GM23338 (cell line): ENCODE measurements at regions not wholly inside any gene's neighbourhood (a gene's known extent, or its start where the extent isn't known, plus 50 kb on each side); places are given as distances from the start of the nearest gene placed in this dataset.

Experiments
- ATAC-seq: fragments of 200-7000 bp; cut with Tn5 transposase; 3 replicates; pipeline ENCODE4 v1.9.1; 2020
- DNase-seq: peaks from one replicate; pipeline ENCODE4 v3.0.0-alpha.2; 2015; ENCODE audit warnings: low spot score
- H2AFZ ChIP-seq: fragments of 200-600 bp; sonication (generic); 2 replicates; pipeline ENCODE4 v1.8.0; 2016; ENCODE audit warnings: antibody characterized with exemption, mild to moderate bottlenecking, moderate library complexity
- H3F3A ChIP-seq: fragments of 200-600 bp; sonication (generic); replicated peaks from 2 replicates; pipeline ENCODE4 v1.8.0; 2017; ENCODE audit warnings: antibody characterized with exemption, mixed run types, low read depth
- H3K27ac ChIP-seq: fragments of 200-600 bp; sonication (generic); 2 replicates; pipeline ENCODE4 v1.6.1; 2016; ENCODE audit warnings: low read depth
- H3K27me3 ChIP-seq: fragments of 200-600 bp; sonication (generic); 2 replicates; pipeline ENCODE4 v1.8.0; 2016; ENCODE audit warnings: mild to moderate bottlenecking, mixed run types, moderate library complexity; ENCODE audit not compliant: insufficient read depth
- H3K36me3 ChIP-seq: fragments of 200-600 bp; sonication (generic); 2 replicates; pipeline ENCODE4 v1.8.0; 2016; ENCODE audit warnings: mild to moderate bottlenecking; ENCODE audit not compliant: insufficient read depth
- H3K4me1 ChIP-seq: fragments of 200-600 bp; sonication (generic); 2 replicates; pipeline ENCODE4 v1.8.0; 2016; ENCODE audit warnings: mild to moderate bottlenecking, moderate library complexity; ENCODE audit not compliant: insufficient read depth
- H3K4me2 ChIP-seq: fragments of 200-600 bp; sonication (generic); 2 replicates; pipeline ENCODE4 v1.7.1; 2017; ENCODE audit warnings: mixed run types
- H3K4me3 ChIP-seq: fragments of 200-600 bp; sonication (generic); 2 replicates; pipeline ENCODE4 v1.6.1; 2016; ENCODE audit warnings: mixed run types
- H3K79me2 ChIP-seq: fragments of 200-600 bp; sonication (generic); replicated peaks from 2 replicates; pipeline ENCODE4 v1.8.0; 2017; ENCODE audit warnings: mild to moderate bottlenecking; ENCODE audit not compliant: insufficient read depth
- H3K9me2 ChIP-seq: fragments of 200-600 bp; sonication (generic); 2 replicates; pipeline ENCODE4 v1.8.0; 2017; ENCODE audit not compliant: insufficient read depth
- H4K20me1 ChIP-seq: fragments of 200-600 bp; sonication (generic); replicated peaks from 2 replicates; pipeline ENCODE4 v1.8.0; 2017; ENCODE audit warnings: mild to moderate bottlenecking; ENCODE audit not compliant: insufficient read depth
- H3K27ac Mint-ChIP-seq: 2 replicates; pipeline ENCODE4 v1.8.0; 2020; ENCODE audit warnings: inconsistent platforms, mild to moderate bottlenecking, moderate library complexity, mixed read lengths
- H3K27me3 Mint-ChIP-seq: 3 replicates; pipeline ENCODE4 v1.8.0; 2022; ENCODE audit warnings: low read depth, mild to moderate bottlenecking, moderate library complexity, mixed read lengths, inconsistent platforms; ENCODE audit not compliant: insufficient read depth, poor library complexity
- H3K36me3 Mint-ChIP-seq: 3 replicates; pipeline ENCODE4 v1.8.0; 2021; ENCODE audit warnings: low read depth, mild to moderate bottlenecking, inconsistent platforms, moderate library complexity, mixed read lengths
- H3K4me1 Mint-ChIP-seq: 3 replicates; pipeline ENCODE4 v1.8.0; 2020; ENCODE audit warnings: mild to moderate bottlenecking, inconsistent platforms, mixed read lengths
- H3K4me3 Mint-ChIP-seq: 3 replicates; pipeline ENCODE4 v1.8.0; 2021; ENCODE audit warnings: moderate library complexity, mild to moderate bottlenecking, inconsistent platforms, mixed read lengths
- H3K9me3 Mint-ChIP-seq: 3 replicates; pipeline ENCODE4 v1.8.0; 2020; ENCODE audit warnings: moderate library complexity, mild to moderate bottlenecking, inconsistent platforms, mixed read lengths
- CREB1 ChIP-seq: fragments of 250-450 bp; sonication (Bioruptor Pico); IDR thresholded peaks from 2 replicates; pipeline ENCODE4 v1.5.0; 2020; ENCODE audit warnings: low read depth, mild to moderate bottlenecking, moderate library complexity
- ETS1 ChIP-seq: IDR thresholded peaks from 2 replicates; pipeline ENCODE4 v1.6.1; 2016; ENCODE audit warnings: antibody characterized with exemption
- EZH2 ChIP-seq: fragments of 200-600 bp; sonication (generic); IDR thresholded peaks from one replicate; pipeline ENCODE4 v1.8.0; 2017; ENCODE audit warnings: antibody characterized with exemption, mild to moderate bottlenecking, low read depth; ENCODE audit not compliant: unreplicated experiment
- EZH2phosphoT487 ChIP-seq: fragments of 200-600 bp; sonication (generic); IDR thresholded peaks from one replicate; pipeline ENCODE4 v1.8.1; 2018; ENCODE audit warnings: antibody characterized with exemption; ENCODE audit not compliant: unreplicated experiment
- JUNB ChIP-seq: IDR thresholded peaks from one replicate; pipeline ENCODE4 v1.6.1; 2016; ENCODE audit warnings: antibody characterized with exemption; ENCODE audit not compliant: unreplicated experiment
- NANOG ChIP-seq: IDR thresholded peaks from 2 replicates; pipeline ENCODE4 v1.6.1; 2016; ENCODE audit warnings: antibody characterized with exemption, borderline replicate concordance
- POLR2AphosphoS5 ChIP-seq: IDR thresholded peaks from 2 replicates; pipeline ENCODE4 v1.6.1; 2016; ENCODE audit warnings: antibody characterized with exemption, low read depth
- STAT1 ChIP-seq: IDR thresholded peaks from one replicate; pipeline ENCODE4 v1.6.1; 2016; ENCODE audit warnings: antibody characterized with exemption; ENCODE audit not compliant: unreplicated experiment
- ZNF114 ChIP-seq: fragments of 250-450 bp; sonication (Bioruptor Pico); IDR thresholded peaks from 2 replicates; pipeline ENCODE4 v1.5.0; 2020; ENCODE audit warnings: mild to moderate bottlenecking, moderate library complexity
- ZNF331 ChIP-seq: fragments of 250-450 bp; sonication (Bioruptor Pico); IDR thresholded peaks from 2 replicates; pipeline ENCODE4 v1.5.0; 2020; ENCODE audit warnings: low read depth, mild to moderate bottlenecking, moderate library complexity
- TF ChIP-seq, protein P1 (sequence below), 2 experiments: fragments of 200-600 bp in 1 of 2; sonication (generic) in 1 of 2; conservative IDR thresholded peaks; 2 replicates each; pipeline versions ENCODE4 v1.5.1 to v1.6.1; 2016 to 2017; ENCODE audit warnings: antibody characterized with exemption in 2 of 2, low read depth in 2 of 2, mild to moderate bottlenecking in 2 of 2, moderate library complexity in 1 of 2
- TF ChIP-seq, protein P2 (sequence below): fragments of 250-450 bp; sonication (Bioruptor Pico); IDR thresholded peaks from 2 replicates; pipeline ENCODE4 v1.5.0; 2020; ENCODE audit warnings: mild to moderate bottlenecking, moderate library complexity
- TF ChIP-seq, protein P3 (sequence below): IDR thresholded peaks from one replicate; pipeline ENCODE4 v1.6.1; 2018; ENCODE audit warnings: antibody characterized with exemption; ENCODE audit not compliant: unreplicated experiment

DNA sequence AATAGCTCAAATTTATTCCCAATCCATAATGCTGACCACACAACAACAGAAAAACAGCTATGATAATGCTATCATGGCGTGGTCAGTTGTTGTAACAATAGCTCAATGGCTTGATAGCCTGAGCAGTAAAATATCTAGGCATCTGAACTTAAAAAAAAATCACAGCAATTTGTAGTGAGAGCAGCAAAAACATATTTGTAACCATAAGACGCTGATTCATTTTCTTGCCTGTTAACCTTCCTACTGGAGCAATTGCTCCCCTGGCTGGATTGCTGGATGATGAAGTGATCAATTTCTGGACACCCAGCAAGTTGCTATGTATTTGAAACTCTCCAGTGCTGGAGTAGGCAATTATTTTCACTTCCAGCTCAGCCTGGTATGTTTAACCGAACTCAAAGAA is 115.1 kb downstream of the PCSK1 start:
- H3K4me2 ChIP-seq: no peak overlapping the region
- H3K36me3 ChIP-seq: no peaks in the 10 kb centered on the region
- H3K79me2 ChIP-seq: no peaks in the 10 kb centered on the region
- no peak overlapping the region for H3K27ac Mint-ChIP-seq
- H3K9me2 ChIP-seq: 0 out of 2 replicates have a peak, but pooled peaks cover 8% of the 10 kb centered on the region
- H2AFZ ChIP-seq: no peak overlapping the region
- H3K27me3 Mint-ChIP-seq: no peaks in the 10 kb centered on the region
- peaks cover 4% of the 10 kb centered on the region for H3K4me1 Mint-ChIP-seq
- no peak overlapping the region for H3K4me3 ChIP-seq
- TF ChIP-seq NANOG (no peak), JUNB (no peak), EZH2phosphoT487 (no peak), EZH2 (no peak), ETS1 (no peak), ZNF331 (CRISPR knock-in tag) (no peak), POLR2AphosphoS5 (no peak), STAT1 (no peak), ZNF114 (no peak), CREB1 (no peak)
- TF ChIP-seq, protein P1, sequence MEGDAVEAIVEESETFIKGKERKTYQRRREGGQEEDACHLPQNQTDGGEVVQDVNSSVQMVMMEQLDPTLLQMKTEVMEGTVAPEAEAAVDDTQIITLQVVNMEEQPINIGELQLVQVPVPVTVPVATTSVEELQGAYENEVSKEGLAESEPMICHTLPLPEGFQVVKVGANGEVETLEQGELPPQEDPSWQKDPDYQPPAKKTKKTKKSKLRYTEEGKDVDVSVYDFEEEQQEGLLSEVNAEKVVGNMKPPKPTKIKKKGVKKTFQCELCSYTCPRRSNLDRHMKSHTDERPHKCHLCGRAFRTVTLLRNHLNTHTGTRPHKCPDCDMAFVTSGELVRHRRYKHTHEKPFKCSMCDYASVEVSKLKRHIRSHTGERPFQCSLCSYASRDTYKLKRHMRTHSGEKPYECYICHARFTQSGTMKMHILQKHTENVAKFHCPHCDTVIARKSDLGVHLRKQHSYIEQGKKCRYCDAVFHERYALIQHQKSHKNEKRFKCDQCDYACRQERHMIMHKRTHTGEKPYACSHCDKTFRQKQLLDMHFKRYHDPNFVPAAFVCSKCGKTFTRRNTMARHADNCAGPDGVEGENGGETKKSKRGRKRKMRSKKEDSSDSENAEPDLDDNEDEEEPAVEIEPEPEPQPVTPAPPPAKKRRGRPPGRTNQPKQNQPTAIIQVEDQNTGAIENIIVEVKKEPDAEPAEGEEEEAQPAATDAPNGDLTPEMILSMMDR (conservative IDR thresholded peaks at IDR 0.05; ENCODE audit: low read depth in 2 of 2): no peak
- TF ChIP-seq, protein P2, sequence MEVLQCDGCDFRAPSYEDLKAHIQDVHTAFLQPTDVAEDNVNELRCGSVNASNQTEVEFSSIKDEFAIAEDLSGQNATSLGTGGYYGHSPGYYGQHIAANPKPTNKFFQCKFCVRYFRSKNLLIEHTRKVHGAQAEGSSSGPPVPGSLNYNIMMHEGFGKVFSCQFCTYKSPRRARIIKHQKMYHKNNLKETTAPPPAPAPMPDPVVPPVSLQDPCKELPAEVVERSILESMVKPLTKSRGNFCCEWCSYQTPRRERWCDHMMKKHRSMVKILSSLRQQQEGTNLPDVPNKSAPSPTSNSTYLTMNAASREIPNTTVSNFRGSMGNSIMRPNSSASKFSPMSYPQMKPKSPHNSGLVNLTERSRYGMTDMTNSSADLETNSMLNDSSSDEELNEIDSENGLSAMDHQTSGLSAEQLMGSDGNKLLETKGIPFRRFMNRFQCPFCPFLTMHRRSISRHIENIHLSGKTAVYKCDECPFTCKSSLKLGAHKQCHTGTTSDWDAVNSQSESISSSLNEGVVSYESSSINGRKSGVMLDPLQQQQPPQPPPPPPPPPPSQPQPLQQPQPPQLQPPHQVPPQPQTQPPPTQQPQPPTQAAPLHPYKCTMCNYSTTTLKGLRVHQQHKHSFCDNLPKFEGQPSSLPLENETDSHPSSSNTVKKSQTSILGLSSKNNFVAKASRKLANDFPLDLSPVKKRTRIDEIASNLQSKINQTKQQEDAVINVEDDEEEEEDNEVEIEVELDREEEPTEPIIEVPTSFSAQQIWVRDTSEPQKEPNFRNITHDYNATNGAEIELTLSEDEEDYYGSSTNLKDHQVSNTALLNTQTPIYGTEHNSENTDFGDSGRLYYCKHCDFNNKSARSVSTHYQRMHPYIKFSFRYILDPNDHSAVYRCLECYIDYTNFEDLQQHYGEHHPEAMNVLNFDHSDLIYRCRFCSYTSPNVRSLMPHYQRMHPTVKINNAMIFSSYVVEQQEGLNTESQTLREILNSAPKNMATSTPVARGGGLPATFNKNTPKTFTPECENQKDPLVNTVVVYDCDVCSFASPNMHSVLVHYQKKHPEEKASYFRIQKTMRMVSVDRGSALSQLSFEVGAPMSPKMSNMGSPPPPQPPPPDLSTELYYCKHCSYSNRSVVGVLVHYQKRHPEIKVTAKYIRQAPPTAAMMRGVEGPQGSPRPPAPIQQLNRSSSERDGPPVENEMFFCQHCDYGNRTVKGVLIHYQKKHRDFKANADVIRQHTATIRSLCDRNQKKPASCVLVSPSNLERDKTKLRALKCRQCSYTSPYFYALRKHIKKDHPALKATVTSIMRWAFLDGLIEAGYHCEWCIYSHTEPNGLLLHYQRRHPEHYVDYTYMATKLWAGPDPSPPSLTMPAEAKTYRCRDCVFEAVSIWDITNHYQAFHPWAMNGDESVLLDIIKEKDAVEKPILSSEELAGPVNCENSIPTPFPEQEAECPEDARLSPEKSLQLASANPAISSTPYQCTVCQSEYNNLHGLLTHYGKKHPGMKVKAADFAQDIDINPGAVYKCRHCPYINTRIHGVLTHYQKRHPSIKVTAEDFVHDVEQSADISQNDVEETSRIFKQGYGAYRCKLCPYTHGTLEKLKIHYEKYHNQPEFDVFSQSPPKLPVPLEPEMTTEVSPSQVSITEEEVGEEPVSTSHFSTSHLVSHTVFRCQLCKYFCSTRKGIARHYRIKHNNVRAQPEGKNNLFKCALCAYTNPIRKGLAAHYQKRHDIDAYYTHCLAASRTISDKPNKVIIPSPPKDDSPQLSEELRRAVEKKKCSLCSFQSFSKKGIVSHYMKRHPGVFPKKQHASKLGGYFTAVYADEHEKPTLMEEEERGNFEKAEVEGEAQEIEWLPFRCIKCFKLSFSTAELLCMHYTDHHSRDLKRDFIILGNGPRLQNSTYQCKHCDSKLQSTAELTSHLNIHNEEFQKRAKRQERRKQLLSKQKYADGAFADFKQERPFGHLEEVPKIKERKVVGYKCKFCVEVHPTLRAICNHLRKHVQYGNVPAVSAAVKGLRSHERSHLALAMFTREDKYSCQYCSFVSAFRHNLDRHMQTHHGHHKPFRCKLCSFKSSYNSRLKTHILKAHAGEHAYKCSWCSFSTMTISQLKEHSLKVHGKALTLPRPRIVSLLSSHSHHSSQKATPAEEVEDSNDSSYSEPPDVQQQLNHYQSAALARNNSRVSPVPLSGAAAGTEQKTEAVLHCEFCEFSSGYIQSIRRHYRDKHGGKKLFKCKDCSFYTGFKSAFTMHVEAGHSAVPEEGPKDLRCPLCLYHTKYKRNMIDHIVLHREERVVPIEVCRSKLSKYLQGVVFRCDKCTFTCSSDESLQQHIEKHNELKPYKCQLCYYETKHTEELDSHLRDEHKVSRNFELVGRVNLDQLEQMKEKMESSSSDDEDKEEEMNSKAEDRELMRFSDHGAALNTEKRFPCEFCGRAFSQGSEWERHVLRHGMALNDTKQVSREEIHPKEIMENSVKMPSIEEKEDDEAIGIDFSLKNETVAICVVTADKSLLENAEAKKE (CRISPR knock-in tag): no peak
- TF ChIP-seq, protein P3, sequence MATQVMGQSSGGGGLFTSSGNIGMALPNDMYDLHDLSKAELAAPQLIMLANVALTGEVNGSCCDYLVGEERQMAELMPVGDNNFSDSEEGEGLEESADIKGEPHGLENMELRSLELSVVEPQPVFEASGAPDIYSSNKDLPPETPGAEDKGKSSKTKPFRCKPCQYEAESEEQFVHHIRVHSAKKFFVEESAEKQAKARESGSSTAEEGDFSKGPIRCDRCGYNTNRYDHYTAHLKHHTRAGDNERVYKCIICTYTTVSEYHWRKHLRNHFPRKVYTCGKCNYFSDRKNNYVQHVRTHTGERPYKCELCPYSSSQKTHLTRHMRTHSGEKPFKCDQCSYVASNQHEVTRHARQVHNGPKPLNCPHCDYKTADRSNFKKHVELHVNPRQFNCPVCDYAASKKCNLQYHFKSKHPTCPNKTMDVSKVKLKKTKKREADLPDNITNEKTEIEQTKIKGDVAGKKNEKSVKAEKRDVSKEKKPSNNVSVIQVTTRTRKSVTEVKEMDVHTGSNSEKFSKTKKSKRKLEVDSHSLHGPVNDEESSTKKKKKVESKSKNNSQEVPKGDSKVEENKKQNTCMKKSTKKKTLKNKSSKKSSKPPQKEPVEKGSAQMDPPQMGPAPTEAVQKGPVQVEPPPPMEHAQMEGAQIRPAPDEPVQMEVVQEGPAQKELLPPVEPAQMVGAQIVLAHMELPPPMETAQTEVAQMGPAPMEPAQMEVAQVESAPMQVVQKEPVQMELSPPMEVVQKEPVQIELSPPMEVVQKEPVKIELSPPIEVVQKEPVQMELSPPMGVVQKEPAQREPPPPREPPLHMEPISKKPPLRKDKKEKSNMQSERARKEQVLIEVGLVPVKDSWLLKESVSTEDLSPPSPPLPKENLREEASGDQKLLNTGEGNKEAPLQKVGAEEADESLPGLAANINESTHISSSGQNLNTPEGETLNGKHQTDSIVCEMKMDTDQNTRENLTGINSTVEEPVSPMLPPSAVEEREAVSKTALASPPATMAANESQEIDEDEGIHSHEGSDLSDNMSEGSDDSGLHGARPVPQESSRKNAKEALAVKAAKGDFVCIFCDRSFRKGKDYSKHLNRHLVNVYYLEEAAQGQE: no peak
- H3K36me3 Mint-ChIP-seq: no peaks in the 10 kb centered on the region
- no peak overlapping the region for H3K4me3 Mint-ChIP-seq
- DNase-seq (no peak), ATAC-seq (no peak)
- H3K27me3 ChIP-seq: no peaks in the 10 kb centered on the region
- no peak overlapping the region for H3K27ac ChIP-seq
- H3K4me1 ChIP-seq: no peaks in the 10 kb centered on the region; the same call in 1 of the 2 replicates
- H4K20me1 ChIP-seq: no peaks in the 10 kb centered on the region
- no peaks in the 10 kb centered on the region for H3K9me3 Mint-ChIP-seq
- H3F3A ChIP-seq: no peaks in the 10 kb centered on the region
